Thoracic aorta (tissue), 2 donors: ENCODE measurements at regions not wholly inside any gene's neighbourhood (a gene's known extent, or its start where the extent isn't known, plus 50 kb on each side); places are given as distances from the start of the nearest gene placed in this dataset.

Experiments
- ATAC-seq: fragments of 150-250 bp; one replicate; pipeline ENCODE4 v1.8.0; 2017; ENCODE audit warnings: low read depth; ENCODE audit not compliant: insufficient number of reproducible peaks, low FRiP score
- DNase-seq: peaks from one replicate; pipeline ENCODE4 v3.0.0-alpha.2; 2020; ENCODE audit warnings: low spot score
- H3K27ac ChIP-seq, 2 donors: fragments of 200-600 bp; sonication (generic); 1 replicate in 1 of 2; 2 replicates in 1 of 2; pipeline ENCODE4 v1.5.1; 2016; ENCODE audit warnings: mild to moderate bottlenecking in 2 of 2, moderate library complexity in 2 of 2
- H3K27me3 ChIP-seq: fragments of 200-600 bp; sonication (generic); replicated peaks from 2 replicates; pipeline ENCODE4 v1.6.0; 2016; ENCODE audit warnings: mild to moderate bottlenecking; ENCODE audit not compliant: insufficient read depth
- H3K36me3 ChIP-seq: fragments of 200-600 bp; sonication (generic); one replicate; pipeline ENCODE4 v1.5.1; 2016
- H3K4me1 ChIP-seq, 2 donors: fragments of 200-600 bp; sonication (generic); 1 replicate in 1 of 2; 2 replicates in 1 of 2; pipeline versions ENCODE4 v1.5.1 to v1.6.0; 2016; ENCODE audit warnings: low read depth in 2 of 2, mild to moderate bottlenecking in 1 of 2; ENCODE audit not compliant: control insufficient read depth in 1 of 2
- H3K4me3 ChIP-seq: fragments of 200-600 bp; sonication (generic); 2 replicates; pipeline ENCODE4 v1.5.1; 2016; ENCODE audit warnings: mild to moderate bottlenecking
- H3K9me3 ChIP-seq: fragments of 200-600 bp; sonication (generic); 2 replicates; pipeline ENCODE4 v1.5.1; 2016
- CTCF ChIP-seq: fragments of 200-600 bp; sonication (generic); IDR thresholded peaks from one replicate; pipeline ENCODE4 v1.5.1; 2019; ENCODE audit warnings: antibody characterized with exemption

- Histone ChIP-seq H3K27me3 (no peaks in the 10 kb centered on the region), H3K27ac (no peak overlapping the region), H3K4me3 (no peak overlapping the region), H3K9me3 (no peaks in the 10 kb centered on the region), H3K36me3 (no peaks in the 10 kb centered on the region), H3K4me1 (no peaks in the 10 kb centered on the region)
- ATAC-seq, result no peak
- DNase-seq, result no peak
- no peak for TF ChIP-seq CTCF
Observed at GRCh38 chr1:5709461-5709975, 282.7 kb downstream of the NPHP4 start.

- no peak for DNase-seq
- H3K4me3 ChIP-seq, result no peak overlapping the region
- no peak for ATAC-seq
- no peak overlapping the region for H3K27ac ChIP-seq
- H3K9me3 ChIP-seq, result no peaks in the 10 kb centered on the region
- no peaks in the 10 kb centered on the region for H3K4me1 ChIP-seq
- no peaks in the 10 kb centered on the region for H3K36me3 ChIP-seq
- no peaks in the 10 kb centered on the region for H3K27me3 ChIP-seq
- no peak for TF ChIP-seq CTCF
Observed at GRCh38 chr1:5708346-5709245, 283.6 kb downstream of the NPHP4 start.

GRCh38 chr1:5707566-5708345 lies 284.5 kb downstream of the NPHP4 start:
- TF ChIP-seq CTCF, result no peak
- no peak overlapping the region for H3K27ac ChIP-seq
- no peak overlapping the region for H3K4me3 ChIP-seq
- no peak for ATAC-seq
- no peak for DNase-seq
- H3K9me3 ChIP-seq, result no peaks in the 10 kb centered on the region
- H3K4me1 ChIP-seq, result no peaks in the 10 kb centered on the region
- H3K36me3 ChIP-seq, result no peaks in the 10 kb centered on the region
- no peaks in the 10 kb centered on the region for H3K27me3 ChIP-seq

GRCh38 chr1:5706239-5706638 lies 286.0 kb downstream of the NPHP4 start:
- Histone ChIP-seq H3K4me1 (no peaks in the 10 kb centered on the region), H3K27me3 (no peaks in the 10 kb centered on the region), H3K4me3 (no peak overlapping the region), H3K9me3 (no peaks in the 10 kb centered on the region), H3K36me3 (no peaks in the 10 kb centered on the region), H3K27ac (no peak overlapping the region)
- no peak for ATAC-seq
- TF ChIP-seq CTCF, result no peak
- no peak for DNase-seq

- no peak for ATAC-seq
- no peak for TF ChIP-seq CTCF
- H3K4me1 ChIP-seq, result no peaks in the 10 kb centered on the region
- no peaks in the 10 kb centered on the region for H3K36me3 ChIP-seq
- H3K9me3 ChIP-seq, result no peaks in the 10 kb centered on the region
- no peak overlapping the region for H3K4me3 ChIP-seq
- no peak overlapping the region for H3K27ac ChIP-seq
- no peaks in the 10 kb centered on the region for H3K27me3 ChIP-seq
- no peak for DNase-seq
Observed at GRCh38 chr1:5705751-5706150, 286.5 kb downstream of the NPHP4 start.
